Esophagus muscularis mucosa (tissue), 4 donors: ENCODE measurements at regions not wholly inside any gene's neighbourhood (a gene's known extent, or its start where the extent isn't known, plus 50 kb on each side); places are given as distances from the start of the nearest gene placed in this dataset.

ENCODE experiments used
- EP300 ChIP-seq: sonication (generic); formaldehyde crosslinking; IDR thresholded peaks from one replicate; pipeline ENCODE4 v1.6.1; 2017; ENCODE audit warnings: antibody characterized with exemption
- POLR2AphosphoS5 ChIP-seq, 2 donors: sonication (generic); formaldehyde crosslinking; IDR thresholded peaks; one replicate each; pipeline ENCODE4 v1.6.1; 2017; ENCODE audit warnings: antibody characterized with exemption in 2 of 2
- TF ChIP-seq, protein P1 (sequence below), 3 experiments: fragments of 200-600 bp in 2 of 3; fragments of 450-650 bp in 1 of 3; sonication (generic) in 2 of 3; IDR thresholded peaks; one replicate each; pipeline ENCODE4 v1.5.1; 2017 to 2019; ENCODE audit warnings: antibody characterized with exemption in 3 of 3, mild to moderate bottlenecking in 2 of 3, moderate library complexity in 1 of 3

DNA sequence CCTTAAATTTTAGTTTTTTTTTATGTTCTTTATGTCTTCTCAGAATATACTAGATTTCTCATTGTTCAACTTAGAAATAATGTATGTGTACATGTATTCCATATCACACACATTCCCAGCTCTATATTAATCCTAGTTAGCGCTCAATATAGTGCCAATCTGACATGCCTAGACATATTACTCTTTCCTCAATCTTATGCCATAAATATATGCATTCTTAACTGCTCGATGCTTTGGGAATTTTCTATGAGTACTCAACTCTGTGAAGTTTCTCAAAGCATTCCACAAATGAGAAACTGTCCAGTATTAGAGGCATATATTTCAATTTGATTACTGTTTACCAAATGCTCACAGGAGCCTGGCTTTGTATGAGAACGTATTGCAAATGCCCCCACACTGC is 231.2 kb upstream of the VEGFC start:
- TF ChIP-seq POLR2AphosphoS5 (IDR thresholded peaks at IDR 0.05) = no peak
- TF ChIP-seq, protein P1, sequence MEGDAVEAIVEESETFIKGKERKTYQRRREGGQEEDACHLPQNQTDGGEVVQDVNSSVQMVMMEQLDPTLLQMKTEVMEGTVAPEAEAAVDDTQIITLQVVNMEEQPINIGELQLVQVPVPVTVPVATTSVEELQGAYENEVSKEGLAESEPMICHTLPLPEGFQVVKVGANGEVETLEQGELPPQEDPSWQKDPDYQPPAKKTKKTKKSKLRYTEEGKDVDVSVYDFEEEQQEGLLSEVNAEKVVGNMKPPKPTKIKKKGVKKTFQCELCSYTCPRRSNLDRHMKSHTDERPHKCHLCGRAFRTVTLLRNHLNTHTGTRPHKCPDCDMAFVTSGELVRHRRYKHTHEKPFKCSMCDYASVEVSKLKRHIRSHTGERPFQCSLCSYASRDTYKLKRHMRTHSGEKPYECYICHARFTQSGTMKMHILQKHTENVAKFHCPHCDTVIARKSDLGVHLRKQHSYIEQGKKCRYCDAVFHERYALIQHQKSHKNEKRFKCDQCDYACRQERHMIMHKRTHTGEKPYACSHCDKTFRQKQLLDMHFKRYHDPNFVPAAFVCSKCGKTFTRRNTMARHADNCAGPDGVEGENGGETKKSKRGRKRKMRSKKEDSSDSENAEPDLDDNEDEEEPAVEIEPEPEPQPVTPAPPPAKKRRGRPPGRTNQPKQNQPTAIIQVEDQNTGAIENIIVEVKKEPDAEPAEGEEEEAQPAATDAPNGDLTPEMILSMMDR (IDR thresholded peaks at IDR 0.05) = no peak
- TF ChIP-seq EP300 = no peak
